Activated naive CD8-positive, alpha-beta T cell treated with anti-CD3 and anti-CD28 coated beads, Interleukin-2, amount 10 ng/mL, durations not matched to agents 7 days and 5 days (primary cell): ENCODE measurements at regions not wholly inside any gene's neighbourhood (a gene's known extent, or its start where the extent isn't known, plus 50 kb on each side); places are given as distances from the start of the nearest gene placed in this dataset.
"Not testable (repeated sequence)": the region's sequence is repeated elsewhere in the genome, so short reads cannot be mapped to it uniquely, and the experiment has no call there.

Experiments
- ATAC-seq: fragments of 150-1000 bp; cut with Tn5 transposase; one replicate; pipeline ENCODE4 v1.10.0; 2021; ENCODE audit warnings: low read depth, moderate library complexity
- POLR2A ChIA-PET: fragments of 350-600 bp; sonication (Branson Sonifier 250); formaldehyde crosslinking; loops from one replicate; lab custom pipeline; 2021; ENCODE audit warnings: antibody characterized with exemption; lab: Charles Lee
- DNase-seq: peaks from one replicate; pipeline ENCODE4 v3.0.0; 2021
- H3K27ac Mint-ChIP-seq: one replicate; pipeline ENCODE4 v1.8.0; 2022; ENCODE audit warnings: mild to moderate bottlenecking, mixed read lengths
- H3K27me3 Mint-ChIP-seq: one replicate; pipeline ENCODE4 v1.8.0; 2022; ENCODE audit warnings: mild to moderate bottlenecking, moderate library complexity, mixed read lengths
- H3K36me3 Mint-ChIP-seq: one replicate; pipeline ENCODE4 v1.8.0; 2021; ENCODE audit warnings: mild to moderate bottlenecking, mixed read lengths
- H3K4me1 Mint-ChIP-seq: one replicate; pipeline ENCODE4 v1.8.0; 2021; ENCODE audit warnings: mixed read lengths
- H3K4me3 Mint-ChIP-seq: one replicate; pipeline ENCODE4 v1.8.0; 2022; ENCODE audit warnings: mild to moderate bottlenecking, moderate library complexity, mixed read lengths
- H3K9me3 Mint-ChIP-seq: one replicate; pipeline ENCODE4 v1.8.0; 2021; ENCODE audit warnings: mixed read lengths

GRCh38 chr4:79578606-79579005 is 170.6 kb upstream of the GK2 start:
- POLR2A ChIA-PET = no interaction called here
- no peak for DNase-seq

GRCh38 chr4:79576429-79576753 is 168.4 kb upstream of the GK2 start:
- DNase-seq (no peak), ATAC-seq (no peak)
- Mint-ChIP-seq H3K27ac (no peak overlapping the region), H3K36me3 (no peaks in the 10 kb centered on the region), H3K9me3 (no peaks in the 10 kb centered on the region), H3K4me3 (no peak overlapping the region), H3K4me1 (no peaks in the 10 kb centered on the region), H3K27me3 (no peaks in the 10 kb centered on the region)
- POLR2A ChIA-PET = no interaction called here

More at GRCh38 chr4:79578606-79579005, 170.6 kb upstream of the GK2 start:
- no peaks in the 10 kb centered on the region for H3K36me3 Mint-ChIP-seq
- no peaks in the 10 kb centered on the region for H3K9me3 Mint-ChIP-seq
- no peaks in the 10 kb centered on the region for H3K4me1 Mint-ChIP-seq
- H3K27me3 Mint-ChIP-seq = no peaks in the 10 kb centered on the region
- no peak overlapping the region for H3K4me3 Mint-ChIP-seq
- no peak for ATAC-seq
- no peak overlapping the region for H3K27ac Mint-ChIP-seq

GRCh38 chr4:79575709-79576428 is 167.8 kb upstream of the GK2 start:
- H3K4me3 Mint-ChIP-seq = no peak overlapping the region
- H3K36me3 Mint-ChIP-seq = no peaks in the 10 kb centered on the region
- ATAC-seq (no peak), DNase-seq (no peak)
- no peak overlapping the region for H3K27ac Mint-ChIP-seq
- H3K9me3 Mint-ChIP-seq = no peaks in the 10 kb centered on the region
- H3K27me3 Mint-ChIP-seq = no peaks in the 10 kb centered on the region
- no peaks in the 10 kb centered on the region for H3K4me1 Mint-ChIP-seq
- POLR2A ChIA-PET = no interaction called here

- Mint-ChIP-seq H3K4me3 (no peak overlapping the region), H3K36me3 (no peaks in the 10 kb centered on the region), H3K27me3 (no peaks in the 10 kb centered on the region), H3K9me3 (no peaks in the 10 kb centered on the region), H3K27ac (no peak overlapping the region), H3K4me1 (no peaks in the 10 kb centered on the region)
- POLR2A ChIA-PET = no interaction called here
- ATAC-seq (no peak), DNase-seq (no peak)
Measured at GRCh38 chr4:79574741-79575451, 166.9 kb upstream of the GK2 start.

- no peak overlapping the region for H3K27ac Mint-ChIP-seq
- H3K27me3 Mint-ChIP-seq = peaks cover 3% of the 10 kb centered on the region
Measured at GRCh38 chr4:79563219-79563618, 155.2 kb upstream of the GK2 start.

GRCh38 chr4:79561751-79562150 is 153.7 kb upstream of the GK2 start:
- Mint-ChIP-seq H3K4me3 (no peak overlapping the region), H3K9me3 (no peaks in the 10 kb centered on the region), H3K27me3 (peaks cover 3% of the 10 kb centered on the region), H3K4me1 (no peaks in the 10 kb centered on the region), H3K36me3 (no peaks in the 10 kb centered on the region), H3K27ac (no peak overlapping the region)
- POLR2A ChIA-PET = no interaction called here
- no peak for ATAC-seq
- DNase-seq = no peak

More at GRCh38 chr4:79563219-79563618, 155.2 kb upstream of the GK2 start:
- POLR2A ChIA-PET = no interaction called here
- Mint-ChIP-seq H3K9me3 (no peaks in the 10 kb centered on the region), H3K4me1 (no peaks in the 10 kb centered on the region), H3K36me3 (no peaks in the 10 kb centered on the region), H3K4me3 (no peak overlapping the region)
- DNase-seq = no peak
- ATAC-seq = no peak

GRCh38 chr4:79559398-79559797 is 151.4 kb upstream of the GK2 start:
- ATAC-seq, H3K4me1 Mint-ChIP-seq, H3K36me3 Mint-ChIP-seq, H3K4me3 Mint-ChIP-seq, DNase-seq, POLR2A ChIA-PET, H3K9me3 Mint-ChIP-seq, H3K27me3 Mint-ChIP-seq, H3K27ac Mint-ChIP-seq: not testable (repeated sequence)

GRCh38 chr4:79552311-79552710 is 144.3 kb upstream of the GK2 start:
- Mint-ChIP-seq H3K4me3 (no peak overlapping the region), H3K36me3 (no peaks in the 10 kb centered on the region), H3K27me3 (no peaks in the 10 kb centered on the region), H3K27ac (no peak overlapping the region), H3K4me1 (no peaks in the 10 kb centered on the region), H3K9me3 (no peaks in the 10 kb centered on the region)
- ATAC-seq (no peak), DNase-seq (no peak)
- POLR2A ChIA-PET = no interaction called here

GRCh38 chr4:79551555-79551954 is 143.5 kb upstream of the GK2 start:
- ATAC-seq (no peak), DNase-seq (no peak)
- H3K4me1 Mint-ChIP-seq = no peaks in the 10 kb centered on the region
- H3K27ac Mint-ChIP-seq = no peak overlapping the region
- H3K36me3 Mint-ChIP-seq = no peaks in the 10 kb centered on the region
- H3K9me3 Mint-ChIP-seq = no peaks in the 10 kb centered on the region
- POLR2A ChIA-PET = no interaction called here
- no peaks in the 10 kb centered on the region for H3K27me3 Mint-ChIP-seq
- no peak overlapping the region for H3K4me3 Mint-ChIP-seq

GRCh38 chr4:79547851-79548250 is 139.8 kb upstream of the GK2 start:
- H3K4me1 Mint-ChIP-seq = no peaks in the 10 kb centered on the region
- no peaks in the 10 kb centered on the region for H3K27me3 Mint-ChIP-seq
- no peaks in the 10 kb centered on the region for H3K36me3 Mint-ChIP-seq
- no peaks in the 10 kb centered on the region for H3K9me3 Mint-ChIP-seq
- no peak overlapping the region for H3K4me3 Mint-ChIP-seq
- DNase-seq (no peak), ATAC-seq (no peak)
- no peak overlapping the region for H3K27ac Mint-ChIP-seq
- POLR2A ChIA-PET = no interaction called here

GRCh38 chr4:79545292-79545691 is 137.3 kb upstream of the GK2 start:
- H3K27me3 Mint-ChIP-seq, H3K4me1 Mint-ChIP-seq, POLR2A ChIA-PET, ATAC-seq, H3K9me3 Mint-ChIP-seq, H3K4me3 Mint-ChIP-seq, H3K36me3 Mint-ChIP-seq, DNase-seq, H3K27ac Mint-ChIP-seq: not testable (repeated sequence)

GRCh38 chr4:79540143-79540542 is 132.1 kb upstream of the GK2 start:
- Mint-ChIP-seq H3K4me1 (no peaks in the 10 kb centered on the region), H3K27me3 (peaks cover 3% of the 10 kb centered on the region), H3K4me3 (no peak overlapping the region), H3K27ac (no peak overlapping the region), H3K36me3 (no peaks in the 10 kb centered on the region), H3K9me3 (no peaks in the 10 kb centered on the region)
- no peak for DNase-seq
- POLR2A ChIA-PET = no interaction called here
- ATAC-seq = no peak

- Mint-ChIP-seq H3K4me1 (no peaks in the 10 kb centered on the region), H3K27me3 (peaks cover 3% of the 10 kb centered on the region)
- no peak for DNase-seq
Measured at GRCh38 chr4:79535516-79535915, 127.5 kb upstream of the GK2 start.

GRCh38 chr4:79528241-79528706 is 120.2 kb upstream of the GK2 start:
- peak; percentile 54 for ATAC-seq
- H3K27me3 Mint-ChIP-seq = peaks cover 5% of the 10 kb centered on the region
- H3K4me1 Mint-ChIP-seq = peaks cover 2% of the 10 kb centered on the region
- H3K27ac Mint-ChIP-seq = no peak overlapping the region
- peaks cover 3% of the 10 kb centered on the region for H3K9me3 Mint-ChIP-seq
- no peak for DNase-seq
- POLR2A ChIA-PET = no interaction called here
- no peak overlapping the region for H3K4me3 Mint-ChIP-seq
- H3K36me3 Mint-ChIP-seq = no peaks in the 10 kb centered on the region

More at GRCh38 chr4:79535516-79535915, 127.5 kb upstream of the GK2 start:
- no peaks in the 10 kb centered on the region for H3K9me3 Mint-ChIP-seq
- ATAC-seq = no peak
- POLR2A ChIA-PET = no interaction called here
- no peak overlapping the region for H3K4me3 Mint-ChIP-seq
- no peak overlapping the region for H3K27ac Mint-ChIP-seq
- H3K36me3 Mint-ChIP-seq = no peaks in the 10 kb centered on the region
